OCI-LY1 (cell line): ENCODE measurements at regions not wholly inside any gene's neighbourhood (a gene's known extent, or its start where the extent isn't known, plus 50 kb on each side); places are given as distances from the start of the nearest gene placed in this dataset.

ENCODE experiments used
- CTCF ChIP-seq: fragments of 200-600 bp; sonication (generic), shearing (Covaris generic); IDR thresholded peaks from 2 replicates; pipeline ENCODE4 v1.5.1; 2017; ENCODE audit warnings: mild to moderate bottlenecking, antibody characterized with exemption, low read length, moderate library complexity, mixed read lengths
- EZH2 ChIP-seq: fragments of 200-600 bp; sonication (generic), shearing (Covaris generic); IDR thresholded peaks from 2 replicates; pipeline ENCODE4 v1.8.0; 2017; ENCODE audit warnings: borderline replicate concordance, mixed run types, mild to moderate bottlenecking, antibody characterized with exemption, low read length, moderate library complexity, mixed read lengths

- TF ChIP-seq CTCF = no peak
- no peak for TF ChIP-seq EZH2
Measured at GRCh38 chr3:72222410-72222809, 437.5 kb upstream of the PROK2 start.
